SK-N-DZ (cell line): ENCODE measurements at regions not wholly inside any gene's neighbourhood (a gene's known extent, or its start where the extent isn't known, plus 50 kb on each side); places are given as distances from the start of the nearest gene placed in this dataset.
A peak's percentile ranks its signal among the peaks of the same experiment; 100 is the strongest.

Experiments
- DNase-seq: peaks from one replicate; pipeline ENCODE4 v3.0.0-alpha.2; 2015; ENCODE audit warnings: low spot score

- no peak for DNase-seq
Measured at GRCh38 chr15:48040166-48040817, 80.5 kb upstream of the SLC24A5 start.

DNA sequence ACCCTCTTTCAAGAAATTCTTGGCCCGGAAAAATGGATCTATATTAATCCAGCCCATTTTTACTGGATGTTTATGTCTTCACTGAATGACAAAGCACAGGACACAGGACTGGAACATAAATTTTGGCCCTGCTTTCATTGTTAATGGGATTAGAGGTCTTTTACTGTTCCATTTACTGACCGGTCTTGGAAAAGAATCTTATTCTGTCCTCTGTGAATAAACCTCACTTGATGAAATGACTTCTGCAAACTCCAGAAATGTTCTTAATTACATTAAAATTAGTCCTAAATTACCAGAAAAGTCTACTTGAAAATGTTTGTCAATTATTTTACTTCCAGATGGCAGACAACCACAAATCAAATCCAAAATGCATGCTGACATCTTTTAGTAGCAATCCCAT is 79.3 kb upstream of the SLC24A5 start:
- peak; percentile 97 for DNase-seq

GRCh38 chr15:48046813-48047438 is 73.9 kb upstream of the SLC24A5 start:
- no peak for DNase-seq

DNA sequence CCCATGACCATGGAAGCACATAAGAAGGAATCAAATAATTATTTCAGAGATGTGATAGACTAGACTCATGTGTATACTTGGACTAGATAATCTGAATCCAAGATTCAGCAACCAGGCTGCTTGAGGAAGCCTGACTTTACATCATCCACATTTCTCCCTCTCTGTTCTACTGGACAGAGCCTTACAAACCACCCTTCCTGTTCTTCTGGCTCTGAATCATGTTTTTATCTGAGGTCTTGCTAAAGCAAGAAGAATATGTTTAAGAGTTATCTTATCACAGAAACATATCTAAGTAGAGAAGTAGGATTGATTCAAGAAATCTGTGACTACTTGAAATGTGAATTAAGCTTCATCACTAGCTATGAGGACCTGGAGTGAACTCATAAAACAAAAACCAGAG is 71.1 kb upstream of the SLC24A5 start:
- DNase-seq = no peak

GRCh38 chr15:48052946-48053345 is 67.8 kb upstream of the SLC24A5 start:
- no peak for DNase-seq

GRCh38 chr15:48058371-48058770 is 62.4 kb upstream of the SLC24A5 start:
- DNase-seq = no peak

DNA sequence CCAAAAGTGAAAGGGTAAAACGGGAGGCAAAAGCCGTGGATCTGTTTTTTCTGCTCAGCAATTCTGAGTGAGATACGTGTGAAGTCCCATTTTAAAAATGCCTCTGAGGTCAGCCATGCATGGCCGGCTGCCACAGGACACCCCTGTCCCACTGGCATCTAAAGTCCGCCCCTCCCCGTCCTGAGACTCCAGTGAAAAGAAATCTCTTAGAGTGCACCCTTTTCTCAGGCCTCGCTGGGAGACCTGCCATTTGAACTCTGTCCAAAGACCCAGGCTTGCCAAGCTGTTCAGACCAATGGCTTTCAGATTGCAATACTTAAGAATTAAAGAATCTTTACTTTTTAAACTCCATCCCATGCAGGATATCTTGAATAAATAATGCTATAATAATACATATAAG is 61.0 kb upstream of the SLC24A5 start:
- DNase-seq = no peak

- DNase-seq = no peak
Measured at GRCh38 chr15:48060396-48060795, 60.4 kb upstream of the SLC24A5 start.

GRCh38 chr15:48061605-48062004 is 59.2 kb upstream of the SLC24A5 start:
- no peak for DNase-seq

GRCh38 chr15:48062148-48062872 is 58.5 kb upstream of the SLC24A5 start:
- DNase-seq = peak; percentile 63

DNA sequence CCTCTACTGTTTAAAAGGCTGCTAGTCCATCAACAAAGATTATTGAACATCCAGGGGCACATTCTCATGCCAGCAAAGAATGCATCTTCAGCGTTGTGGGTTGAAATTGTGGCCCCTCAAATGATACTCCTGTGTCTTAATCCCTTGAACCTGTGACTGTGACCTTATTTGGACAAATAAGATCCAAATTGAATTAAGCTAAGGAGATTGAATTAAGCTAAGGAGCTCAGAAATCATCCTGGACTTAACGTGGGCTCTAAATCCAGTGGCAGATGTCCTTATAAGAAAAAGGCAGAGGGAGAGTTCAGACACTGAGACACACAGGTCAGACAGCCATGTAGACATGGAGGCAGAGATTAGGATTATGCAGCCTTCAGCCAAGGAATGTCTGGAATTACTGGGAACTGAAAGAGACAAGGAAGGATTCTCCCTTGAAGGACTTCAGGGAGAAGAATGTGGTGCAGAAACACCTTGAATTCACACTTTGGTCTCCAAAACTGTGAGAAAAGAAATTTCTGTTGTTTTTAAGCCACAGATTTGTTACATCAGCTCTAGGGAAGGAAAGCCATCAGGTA is 57.3 kb upstream of the SLC24A5 start:
- DNase-seq = peak; percentile 97

- DNase-seq = no peak
Measured at GRCh38 chr15:48064421-48064820, 56.4 kb upstream of the SLC24A5 start.

GRCh38 chr15:48066456-48066855 is 54.3 kb upstream of the SLC24A5 start:
- no peak for DNase-seq
